T1000 (cell line): ENCODE measurements at regions not wholly inside any gene's neighbourhood (a gene's known extent, or its start where the extent isn't known, plus 50 kb on each side); places are given as distances from the start of the nearest gene placed in this dataset.
"Not testable (repeated sequence)": the region's sequence is repeated elsewhere in the genome, so short reads cannot be mapped to it uniquely, and the experiment has no call there.

Experiments used
- DNase-seq: peaks from one replicate; lab custom pipeline; 2025; ENCODE audit warnings: mixed read lengths; lab: John Stamatoyannopoulos, UW

GRCh38 chr7:82701949-82702348 is 258.4 kb upstream of the CACNA2D1 start:
- no peak for DNase-seq

GRCh38 chr7:82700741-82701140 is 257.2 kb upstream of the CACNA2D1 start:
- no peak for DNase-seq

- DNase-seq, result peak; percentile 51
Measured at GRCh38 chr7:82699773-82700186, 256.2 kb upstream of the CACNA2D1 start.

GRCh38 chr7:82697897-82698296 is 254.3 kb upstream of the CACNA2D1 start:
- DNase-seq, result no peak

- DNase-seq, result no peak
Measured at GRCh38 chr7:82696631-82697030, 253.1 kb upstream of the CACNA2D1 start.

GRCh38 chr7:82694022-82694421 is 250.4 kb upstream of the CACNA2D1 start:
- no peak for DNase-seq

- no peak for DNase-seq
Measured at GRCh38 chr7:82690929-82691328, 247.4 kb upstream of the CACNA2D1 start.

- DNase-seq, result no peak
Measured at GRCh38 chr7:82685214-82685613, 241.6 kb upstream of the CACNA2D1 start.

GRCh38 chr7:82678716-82679115 is 235.1 kb upstream of the CACNA2D1 start:
- no peak for DNase-seq

- no peak for DNase-seq
Measured at GRCh38 chr7:82678259-82678658, 234.7 kb upstream of the CACNA2D1 start.

GRCh38 chr7:82677493-82677892 is 233.9 kb upstream of the CACNA2D1 start:
- no peak for DNase-seq

GRCh38 chr7:82676777-82677463 is 233.3 kb upstream of the CACNA2D1 start:
- no peak for DNase-seq

GRCh38 chr7:82675396-82675795 is 231.8 kb upstream of the CACNA2D1 start:
- DNase-seq, result no peak

- no peak for DNase-seq
Measured at GRCh38 chr7:82674268-82674667, 230.7 kb upstream of the CACNA2D1 start.

GRCh38 chr7:82672078-82672477 is 228.5 kb upstream of the CACNA2D1 start:
- no peak for DNase-seq

- no peak for DNase-seq
Measured at GRCh38 chr7:82669141-82669540, 225.6 kb upstream of the CACNA2D1 start.

GRCh38 chr7:82668676-82669075 is 225.1 kb upstream of the CACNA2D1 start:
- no peak for DNase-seq

GRCh38 chr7:82665966-82666507 is 222.5 kb upstream of the CACNA2D1 start:
- no peak for DNase-seq

GRCh38 chr7:82655965-82656364 is 212.4 kb upstream of the CACNA2D1 start:
- no peak for DNase-seq

GRCh38 chr7:82650095-82650494 is 206.5 kb upstream of the CACNA2D1 start:
- not testable (repeated sequence) for DNase-seq

- no peak for DNase-seq
Measured at GRCh38 chr7:82633592-82633991, 190.0 kb upstream of the CACNA2D1 start.

GRCh38 chr7:82631998-82632397 is 188.4 kb upstream of the CACNA2D1 start:
- no peak for DNase-seq

GRCh38 chr7:82629583-82629982 is 186.0 kb upstream of the CACNA2D1 start:
- DNase-seq, result no peak

- no peak for DNase-seq
Measured at GRCh38 chr7:82625377-82625776, 181.8 kb upstream of the CACNA2D1 start.
